SK-N-SH (cell line): ENCODE measurements at regions not wholly inside any gene's neighbourhood (a gene's known extent, or its start where the extent isn't known, plus 50 kb on each side); places are given as distances from the start of the nearest gene placed in this dataset.
"Not testable (repeated sequence)": the region's sequence is repeated elsewhere in the genome, so short reads cannot be mapped to it uniquely, and the experiment has no call there.

Experiments used
- CHD2 ChIP-seq: fragments of 150-350 bp; IDR thresholded peaks from 2 replicates; pipeline ENCODE4 v1.6.1; 2018; ENCODE audit warnings: low read length; ENCODE audit not compliant: partially characterized antibody
- ELF1 ChIP-seq: IDR thresholded peaks from 2 replicates; pipeline ENCODE4 v1.4.0; 2012
- FOSL2 ChIP-seq: IDR thresholded peaks from 2 replicates; pipeline ENCODE4 v1.4.0; 2012; ENCODE audit warnings: low read depth, mild to moderate bottlenecking, moderate library complexity, borderline replicate concordance
- GABPA ChIP-seq: IDR thresholded peaks from 2 replicates; pipeline ENCODE4 v1.4.0; 2012; ENCODE audit warnings: low read depth, mild to moderate bottlenecking
- JUND ChIP-seq: IDR thresholded peaks from 2 replicates; pipeline ENCODE4 v1.4.0; 2012
- POLR2AphosphoS5 ChIP-seq: IDR thresholded peaks from 2 replicates; pipeline ENCODE4 v1.6.1; 2012; ENCODE audit warnings: low read depth, low read length
- RCOR1 ChIP-seq: fragments of 150-350 bp; IDR thresholded peaks from 2 replicates; pipeline ENCODE4 v1.6.1; 2017; ENCODE audit warnings: antibody characterized with exemption, low read length
- SIN3A ChIP-seq: IDR thresholded peaks from 2 replicates; pipeline ENCODE4 v1.6.1; 2012; ENCODE audit warnings: low read depth, mild to moderate bottlenecking, low read length, moderate library complexity, borderline replicate concordance
- TCF12 ChIP-seq: IDR thresholded peaks from 2 replicates; pipeline ENCODE4 v1.4.0; 2012
- TF ChIP-seq, protein P1 (sequence below): fragments of 200-600 bp; sonication (generic); IDR thresholded peaks from 2 replicates; pipeline ENCODE4 v1.6.1; 2017; ENCODE audit warnings: antibody characterized with exemption, mild to moderate bottlenecking, moderate library complexity
- TF ChIP-seq, protein P2 (sequence below): fragments of 150-350 bp; IDR thresholded peaks from 2 replicates; pipeline ENCODE4 v1.6.1; 2017; ENCODE audit warnings: antibody characterized with exemption, low read length, low read depth, borderline replicate concordance
- TF ChIP-seq, protein P3 (sequence below): IDR thresholded peaks from 2 replicates; pipeline ENCODE4 v1.6.1; 2012; ENCODE audit warnings: mild to moderate bottlenecking, low read depth, low read length, moderate library complexity
- TF ChIP-seq, protein P4 (sequence below): fragments of 150-350 bp; IDR thresholded peaks from 2 replicates; pipeline ENCODE4 v1.6.1; 2016; ENCODE audit warnings: mild to moderate bottlenecking, low read depth, low read length

DNA sequence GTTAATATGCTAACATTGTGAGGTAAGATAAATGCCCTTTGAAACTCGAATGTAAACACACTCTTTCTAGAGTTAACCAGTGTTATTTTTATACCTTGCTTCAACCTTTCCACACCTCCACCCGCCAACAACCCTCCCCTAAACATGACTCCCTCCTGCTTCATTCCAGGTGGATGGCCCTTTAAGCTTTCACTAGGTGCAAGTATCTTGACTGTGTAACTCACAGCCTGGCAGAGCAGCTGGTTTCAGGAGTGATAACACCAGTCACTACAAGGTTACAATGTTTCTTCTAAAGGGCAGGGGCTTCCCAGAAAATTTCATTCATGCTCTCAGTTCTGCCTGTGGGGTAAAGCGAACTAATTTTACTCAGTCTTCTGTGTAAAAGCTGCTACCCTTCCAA lies 318.1 kb upstream of the FRG1 start:
- TF ChIP-seq, protein P1, sequence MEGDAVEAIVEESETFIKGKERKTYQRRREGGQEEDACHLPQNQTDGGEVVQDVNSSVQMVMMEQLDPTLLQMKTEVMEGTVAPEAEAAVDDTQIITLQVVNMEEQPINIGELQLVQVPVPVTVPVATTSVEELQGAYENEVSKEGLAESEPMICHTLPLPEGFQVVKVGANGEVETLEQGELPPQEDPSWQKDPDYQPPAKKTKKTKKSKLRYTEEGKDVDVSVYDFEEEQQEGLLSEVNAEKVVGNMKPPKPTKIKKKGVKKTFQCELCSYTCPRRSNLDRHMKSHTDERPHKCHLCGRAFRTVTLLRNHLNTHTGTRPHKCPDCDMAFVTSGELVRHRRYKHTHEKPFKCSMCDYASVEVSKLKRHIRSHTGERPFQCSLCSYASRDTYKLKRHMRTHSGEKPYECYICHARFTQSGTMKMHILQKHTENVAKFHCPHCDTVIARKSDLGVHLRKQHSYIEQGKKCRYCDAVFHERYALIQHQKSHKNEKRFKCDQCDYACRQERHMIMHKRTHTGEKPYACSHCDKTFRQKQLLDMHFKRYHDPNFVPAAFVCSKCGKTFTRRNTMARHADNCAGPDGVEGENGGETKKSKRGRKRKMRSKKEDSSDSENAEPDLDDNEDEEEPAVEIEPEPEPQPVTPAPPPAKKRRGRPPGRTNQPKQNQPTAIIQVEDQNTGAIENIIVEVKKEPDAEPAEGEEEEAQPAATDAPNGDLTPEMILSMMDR = not testable (repeated sequence)
- TF ChIP-seq JUND, CHD2, SIN3A, GABPA, TCF12, POLR2AphosphoS5, ELF1, RCOR1, FOSL2: not testable (repeated sequence)
- TF ChIP-seq, protein P2, sequence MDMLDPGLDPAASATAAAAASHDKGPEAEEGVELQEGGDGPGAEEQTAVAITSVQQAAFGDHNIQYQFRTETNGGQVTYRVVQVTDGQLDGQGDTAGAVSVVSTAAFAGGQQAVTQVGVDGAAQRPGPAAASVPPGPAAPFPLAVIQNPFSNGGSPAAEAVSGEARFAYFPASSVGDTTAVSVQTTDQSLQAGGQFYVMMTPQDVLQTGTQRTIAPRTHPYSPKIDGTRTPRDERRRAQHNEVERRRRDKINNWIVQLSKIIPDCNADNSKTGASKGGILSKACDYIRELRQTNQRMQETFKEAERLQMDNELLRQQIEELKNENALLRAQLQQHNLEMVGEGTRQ = not testable (repeated sequence)
- TF ChIP-seq, protein P3, sequence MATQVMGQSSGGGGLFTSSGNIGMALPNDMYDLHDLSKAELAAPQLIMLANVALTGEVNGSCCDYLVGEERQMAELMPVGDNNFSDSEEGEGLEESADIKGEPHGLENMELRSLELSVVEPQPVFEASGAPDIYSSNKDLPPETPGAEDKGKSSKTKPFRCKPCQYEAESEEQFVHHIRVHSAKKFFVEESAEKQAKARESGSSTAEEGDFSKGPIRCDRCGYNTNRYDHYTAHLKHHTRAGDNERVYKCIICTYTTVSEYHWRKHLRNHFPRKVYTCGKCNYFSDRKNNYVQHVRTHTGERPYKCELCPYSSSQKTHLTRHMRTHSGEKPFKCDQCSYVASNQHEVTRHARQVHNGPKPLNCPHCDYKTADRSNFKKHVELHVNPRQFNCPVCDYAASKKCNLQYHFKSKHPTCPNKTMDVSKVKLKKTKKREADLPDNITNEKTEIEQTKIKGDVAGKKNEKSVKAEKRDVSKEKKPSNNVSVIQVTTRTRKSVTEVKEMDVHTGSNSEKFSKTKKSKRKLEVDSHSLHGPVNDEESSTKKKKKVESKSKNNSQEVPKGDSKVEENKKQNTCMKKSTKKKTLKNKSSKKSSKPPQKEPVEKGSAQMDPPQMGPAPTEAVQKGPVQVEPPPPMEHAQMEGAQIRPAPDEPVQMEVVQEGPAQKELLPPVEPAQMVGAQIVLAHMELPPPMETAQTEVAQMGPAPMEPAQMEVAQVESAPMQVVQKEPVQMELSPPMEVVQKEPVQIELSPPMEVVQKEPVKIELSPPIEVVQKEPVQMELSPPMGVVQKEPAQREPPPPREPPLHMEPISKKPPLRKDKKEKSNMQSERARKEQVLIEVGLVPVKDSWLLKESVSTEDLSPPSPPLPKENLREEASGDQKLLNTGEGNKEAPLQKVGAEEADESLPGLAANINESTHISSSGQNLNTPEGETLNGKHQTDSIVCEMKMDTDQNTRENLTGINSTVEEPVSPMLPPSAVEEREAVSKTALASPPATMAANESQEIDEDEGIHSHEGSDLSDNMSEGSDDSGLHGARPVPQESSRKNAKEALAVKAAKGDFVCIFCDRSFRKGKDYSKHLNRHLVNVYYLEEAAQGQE = not testable (repeated sequence)
- TF ChIP-seq, protein P4, sequence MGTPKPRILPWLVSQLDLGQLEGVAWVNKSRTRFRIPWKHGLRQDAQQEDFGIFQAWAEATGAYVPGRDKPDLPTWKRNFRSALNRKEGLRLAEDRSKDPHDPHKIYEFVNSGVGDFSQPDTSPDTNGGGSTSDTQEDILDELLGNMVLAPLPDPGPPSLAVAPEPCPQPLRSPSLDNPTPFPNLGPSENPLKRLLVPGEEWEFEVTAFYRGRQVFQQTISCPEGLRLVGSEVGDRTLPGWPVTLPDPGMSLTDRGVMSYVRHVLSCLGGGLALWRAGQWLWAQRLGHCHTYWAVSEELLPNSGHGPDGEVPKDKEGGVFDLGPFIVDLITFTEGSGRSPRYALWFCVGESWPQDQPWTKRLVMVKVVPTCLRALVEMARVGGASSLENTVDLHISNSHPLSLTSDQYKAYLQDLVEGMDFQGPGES = not testable (repeated sequence)
